ENCODE measurements at regions not wholly inside any gene's neighbourhood (a gene's known extent, or its start where the extent isn't known, plus 50 kb on each side); places are given as distances from the start of the nearest gene placed in this dataset.

- no peak overlapping the region for H2AFZ ChIP-seq (ENCODE audit: low read length)
- no peak overlapping the region for H4K5ac ChIP-seq (ENCODE audit: insufficient read length, low read depth, low read length)
- WGBS (ENCODE audit: extremely low coverage, insufficient read length, low lambda C conversion rate), result no CpG with 5 or more reads among the region's 5 CpGs
- no peak overlapping the region for H2BK12ac ChIP-seq (ENCODE audit: insufficient read length, low read depth, low read length)
- H3K14ac ChIP-seq (ENCODE audit: insufficient read depth, low read length), result no peak overlapping the region
- H3K9me3 ChIP-seq (ENCODE audit: control insufficient read depth, low read depth, low read length), result no peaks in the 10 kb centered on the region
- H2AK5ac ChIP-seq (ENCODE audit: insufficient read length, low read length), result no peak overlapping the region
- H2BK20ac ChIP-seq (ENCODE audit: low read depth, low read length, poor library complexity, severe bottlenecking), result no peak overlapping the region
- no peak overlapping the region for H3K18ac ChIP-seq (ENCODE audit: insufficient read length, low read depth, low read length)
- H4K20me1 ChIP-seq (ENCODE audit: control insufficient read depth, insufficient read depth, insufficient read length), result no peaks in the 10 kb centered on the region
- peaks cover 38 to 48% of the 10 kb centered on the region in 2 experiments for H3K4me1 Mint-ChIP-seq
- no peaks in the 10 kb centered on the region for H3K79me1 ChIP-seq (ENCODE audit: insufficient read depth, low read depth, low read length, poor library complexity, severe bottlenecking)
- H3K27ac Mint-ChIP-seq, result no peak overlapping the region
- no peaks in the 10 kb centered on the region for H3K79me2 ChIP-seq (ENCODE audit: insufficient read depth, low read length)
- H3K23ac ChIP-seq (ENCODE audit: insufficient read length, low read depth, low read length), result no peak overlapping the region
- H2BK5ac ChIP-seq (ENCODE audit: insufficient read length, low read length), result no peak overlapping the region
- peaks cover 10% of the 10 kb centered on the region; the same call in 1 of the 2 replicates for H3K4me1 ChIP-seq (ENCODE audit: insufficient read depth, low read length)
- H3K23me2 ChIP-seq (ENCODE audit: insufficient read length, low read depth, low read length, poor library complexity, severe bottlenecking), result no peaks in the 10 kb centered on the region
- no peak overlapping the region for H3K4ac ChIP-seq (ENCODE audit: low read depth, low read length)
- H4K91ac ChIP-seq (ENCODE audit: insufficient read length, low read depth, low read length), result no peak overlapping the region
- no peaks in the 10 kb centered on the region for H3K27me3 ChIP-seq (ENCODE audit: insufficient read depth, low read length)
- H3K9me3 Mint-ChIP-seq, result peaks cover 33 to 46% of the 10 kb centered on the region in 2 experiments
- H3K4me3 Mint-ChIP-seq, result no peak overlapping the region
- H3K4me2 ChIP-seq (ENCODE audit: insufficient read depth, insufficient read length, low read length), result no peak overlapping the region
- peaks cover 47 to 60% (median 54%) of the 10 kb centered on the region in 3 experiments for H3K36me3 Mint-ChIP-seq (ENCODE audit: insufficient read depth in 1 of 3, low read depth in 3 of 3)
- H3K27ac ChIP-seq (ENCODE audit: insufficient read length, low read depth, low read length), result no peak overlapping the region
- no peak overlapping the region for H3T11ph ChIP-seq (ENCODE audit: low read length)
- H2BK15ac ChIP-seq (ENCODE audit: low read depth, low read length), result no peak overlapping the region
- H2BK120ac ChIP-seq (ENCODE audit: low read depth, low read length, poor library complexity, severe bottlenecking), result no peak overlapping the region
- peaks cover 3% of the 10 kb centered on the region for H3K27me3 Mint-ChIP-seq (ENCODE audit: low read depth)
- no peak for DNase-seq
- no peak overlapping the region for H3K9ac ChIP-seq (ENCODE audit: extremely low read depth, insufficient read length, low read length)
- no peak overlapping the region for H3K56ac ChIP-seq (ENCODE audit: insufficient read length, low read depth, low read length)
- TF ChIP-seq, protein P1, sequence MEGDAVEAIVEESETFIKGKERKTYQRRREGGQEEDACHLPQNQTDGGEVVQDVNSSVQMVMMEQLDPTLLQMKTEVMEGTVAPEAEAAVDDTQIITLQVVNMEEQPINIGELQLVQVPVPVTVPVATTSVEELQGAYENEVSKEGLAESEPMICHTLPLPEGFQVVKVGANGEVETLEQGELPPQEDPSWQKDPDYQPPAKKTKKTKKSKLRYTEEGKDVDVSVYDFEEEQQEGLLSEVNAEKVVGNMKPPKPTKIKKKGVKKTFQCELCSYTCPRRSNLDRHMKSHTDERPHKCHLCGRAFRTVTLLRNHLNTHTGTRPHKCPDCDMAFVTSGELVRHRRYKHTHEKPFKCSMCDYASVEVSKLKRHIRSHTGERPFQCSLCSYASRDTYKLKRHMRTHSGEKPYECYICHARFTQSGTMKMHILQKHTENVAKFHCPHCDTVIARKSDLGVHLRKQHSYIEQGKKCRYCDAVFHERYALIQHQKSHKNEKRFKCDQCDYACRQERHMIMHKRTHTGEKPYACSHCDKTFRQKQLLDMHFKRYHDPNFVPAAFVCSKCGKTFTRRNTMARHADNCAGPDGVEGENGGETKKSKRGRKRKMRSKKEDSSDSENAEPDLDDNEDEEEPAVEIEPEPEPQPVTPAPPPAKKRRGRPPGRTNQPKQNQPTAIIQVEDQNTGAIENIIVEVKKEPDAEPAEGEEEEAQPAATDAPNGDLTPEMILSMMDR (conservative IDR thresholded peaks at IDR 0.05), result no peak
- no peak overlapping the region for H4K8ac ChIP-seq (replicated peaks; ENCODE audit: insufficient read length, low read depth, low read length)
These were observed 86.5 kb upstream of the GRB10 start for GRCh38 chr7:50869108-50869725.

Measured in H9 (cell line).